GM19351 (cell line): ENCODE measurements at regions not wholly inside any gene's neighbourhood (a gene's known extent, or its start where the extent isn't known, plus 50 kb on each side); places are given as distances from the start of the nearest gene placed in this dataset.

Experiments
- ATAC-seq: cut with Tn5 transposase; IDR thresholded peaks from one replicate; pipeline ENCODE4 v1.9.1; 2021; ENCODE audit warnings: mild to moderate bottlenecking, moderate library complexity; ENCODE audit not compliant: unreplicated experiment

GRCh38 chr3:152095472-152095871, 173.3 kb upstream of the MBNL1 start:
- no peak for ATAC-seq

- no peak for ATAC-seq
These were observed 172.3 kb upstream of the MBNL1 start for GRCh38 chr3:152096280-152096906.

GRCh38 chr3:152097120-152097519, 171.6 kb upstream of the MBNL1 start:
- no peak for ATAC-seq

GRCh38 chr3:152097770-152098169, 171.0 kb upstream of the MBNL1 start:
- ATAC-seq = no peak

GRCh38 chr3:152100491-152101132, 168.1 kb upstream of the MBNL1 start:
- ATAC-seq = peak; percentile 94

- ATAC-seq = no peak
These were observed 166.3 kb upstream of the MBNL1 start for GRCh38 chr3:152102410-152102809.

GRCh38 chr3:152103257-152103656, 165.5 kb upstream of the MBNL1 start:
- no peak for ATAC-seq

- no peak for ATAC-seq
These were observed 163.8 kb upstream of the MBNL1 start for GRCh38 chr3:152104847-152105415.

GRCh38 chr3:152105446-152105845, 163.3 kb upstream of the MBNL1 start:
- no peak for ATAC-seq

- no peak for ATAC-seq
These were observed 159.7 kb upstream of the MBNL1 start for GRCh38 chr3:152109038-152109437.

GRCh38 chr3:152113413-152113812, 155.3 kb upstream of the MBNL1 start:
- ATAC-seq = no peak

GRCh38 chr3:152113992-152114651, 154.6 kb upstream of the MBNL1 start:
- ATAC-seq = no peak

- no peak for ATAC-seq
These were observed 148.0 kb upstream of the MBNL1 start for GRCh38 chr3:152120601-152121269.

GRCh38 chr3:152121270-152121636, 147.5 kb upstream of the MBNL1 start:
- no peak for ATAC-seq

- ATAC-seq = no peak
These were observed 145.9 kb upstream of the MBNL1 start for GRCh38 chr3:152122851-152123250.

- ATAC-seq = no peak
These were observed 145.3 kb upstream of the MBNL1 start for GRCh38 chr3:152123457-152123856.

- ATAC-seq = no peak
These were observed 142.5 kb upstream of the MBNL1 start for GRCh38 chr3:152126260-152126659.

GRCh38 chr3:152127058-152127457, 141.7 kb upstream of the MBNL1 start:
- ATAC-seq = peak; percentile 99

- ATAC-seq = no peak
These were observed 140.4 kb upstream of the MBNL1 start for GRCh38 chr3:152128356-152128755.

GRCh38 chr3:152139651-152140050, 129.1 kb upstream of the MBNL1 start:
- no peak for ATAC-seq

- no peak for ATAC-seq
These were observed 122.3 kb upstream of the MBNL1 start for GRCh38 chr3:152146461-152146860.
